MM.1S (cell line): ENCODE measurements at regions not wholly inside any gene's neighbourhood (a gene's known extent, or its start where the extent isn't known, plus 50 kb on each side); places are given as distances from the start of the nearest gene placed in this dataset.

ENCODE experiments used
- EZH2 ChIP-seq: fragments of 300-600 bp; sonication (generic); optimal IDR thresholded peaks from 2 replicates; pipeline ENCODE3; 2017; ENCODE audit warnings: low read depth, mild to moderate bottlenecking, antibody characterized with exemption, low read length, mixed read lengths
- EZH2phosphoT487 ChIP-seq: fragments of 300-600 bp; sonication (generic); IDR thresholded peaks from 2 replicates; pipeline ENCODE4 v1.6.1; 2018; ENCODE audit warnings: antibody characterized with exemption, low read length

GRCh38 chr18:38067086-38067485 is 501.5 kb upstream of the CELF4 start:
- TF ChIP-seq EZH2phosphoT487 (no peak), EZH2 (no peak)
